SJCRH30 (cell line): ENCODE measurements at regions not wholly inside any gene's neighbourhood (a gene's known extent, or its start where the extent isn't known, plus 50 kb on each side); places are given as distances from the start of the nearest gene placed in this dataset.

ENCODE experiments used
- DNase-seq, 2 experiments: peaks; one replicate each; pipeline ENCODE4 v3.0.0-alpha.2; 2015 to 2020
- H3K27ac ChIP-seq: fragments of 250-450 bp; sonication (Bioruptor Pico); 2 replicates; pipeline ENCODE4 v1.5.1; 2020; ENCODE audit warnings: mild to moderate bottlenecking, moderate library complexity
- H3K27me3 ChIP-seq: fragments of 250-450 bp; sonication (Bioruptor Pico); 2 replicates; pipeline ENCODE4 v1.5.1; 2020; ENCODE audit warnings: mild to moderate bottlenecking, moderate library complexity
- H3K36me3 ChIP-seq: fragments of 250-450 bp; sonication (Bioruptor Pico); 2 replicates; pipeline ENCODE4 v1.5.1; 2020; ENCODE audit warnings: mild to moderate bottlenecking, moderate library complexity
- H3K4me1 ChIP-seq: fragments of 250-450 bp; sonication (Bioruptor Pico); 2 replicates; pipeline ENCODE4 v1.5.1; 2020; ENCODE audit warnings: mild to moderate bottlenecking, moderate library complexity
- H3K4me3 ChIP-seq: fragments of 250-450 bp; sonication (Bioruptor Pico); 2 replicates; pipeline ENCODE4 v1.5.1; 2020; ENCODE audit warnings: mild to moderate bottlenecking, moderate library complexity
- H3K9me3 ChIP-seq: fragments of 250-450 bp; sonication (Bioruptor Pico); replicated peaks from 2 replicates; pipeline ENCODE4 v1.5.1; 2020; ENCODE audit warnings: mild to moderate bottlenecking, moderate library complexity

- DNase-seq = no peak
- no peaks in the 10 kb centered on the region for H3K4me1 ChIP-seq
- no peaks in the 10 kb centered on the region for H3K9me3 ChIP-seq
- H3K36me3 ChIP-seq = no peaks in the 10 kb centered on the region
- H3K27me3 ChIP-seq = no peaks in the 10 kb centered on the region
- H3K4me3 ChIP-seq = no peak overlapping the region
- H3K27ac ChIP-seq = no peak overlapping the region
Measured at GRCh38 chr2:147101941-147102790, 742.7 kb upstream of the ACVR2A start.

GRCh38 chr2:147100406-147101035 is 744.3 kb upstream of the ACVR2A start:
- Histone ChIP-seq H3K4me1 (no peaks in the 10 kb centered on the region), H3K4me3 (no peak overlapping the region), H3K27ac (no peak overlapping the region), H3K27me3 (no peaks in the 10 kb centered on the region), H3K36me3 (no peaks in the 10 kb centered on the region), H3K9me3 (no peaks in the 10 kb centered on the region)
- DNase-seq = peak in 1 of 2 experiments; percentile 1

GRCh38 chr2:147099845-147100244 is 745.0 kb upstream of the ACVR2A start:
- H3K27me3 ChIP-seq = no peaks in the 10 kb centered on the region
- no peaks in the 10 kb centered on the region for H3K9me3 ChIP-seq
- H3K4me3 ChIP-seq = no peak overlapping the region
- H3K36me3 ChIP-seq = no peaks in the 10 kb centered on the region
- H3K4me1 ChIP-seq = no peaks in the 10 kb centered on the region
- no peak overlapping the region for H3K27ac ChIP-seq
- no peak for DNase-seq

- no peaks in the 10 kb centered on the region for H3K27me3 ChIP-seq
- no peaks in the 10 kb centered on the region for H3K9me3 ChIP-seq
- H3K36me3 ChIP-seq = no peaks in the 10 kb centered on the region
- no peak for DNase-seq
- no peak overlapping the region for H3K27ac ChIP-seq
- no peaks in the 10 kb centered on the region for H3K4me1 ChIP-seq
- no peak overlapping the region for H3K4me3 ChIP-seq
Measured at GRCh38 chr2:147098940-147099339, 745.9 kb upstream of the ACVR2A start.

- no peaks in the 10 kb centered on the region for H3K36me3 ChIP-seq
- H3K4me3 ChIP-seq = no peak overlapping the region
- H3K4me1 ChIP-seq = no peaks in the 10 kb centered on the region
- H3K9me3 ChIP-seq = no peaks in the 10 kb centered on the region
- DNase-seq = no peak
- H3K27me3 ChIP-seq = no peaks in the 10 kb centered on the region
- no peak overlapping the region for H3K27ac ChIP-seq
Measured at GRCh38 chr2:147097747-147098146, 747.1 kb upstream of the ACVR2A start.

- Histone ChIP-seq H3K27ac (no peak overlapping the region), H3K27me3 (no peaks in the 10 kb centered on the region), H3K36me3 (no peaks in the 10 kb centered on the region), H3K9me3 (no peaks in the 10 kb centered on the region), H3K4me1 (no peaks in the 10 kb centered on the region), H3K4me3 (no peak overlapping the region)
- DNase-seq = no peak
Measured at GRCh38 chr2:147096671-147097070, 748.2 kb upstream of the ACVR2A start.

- Histone ChIP-seq H3K4me3 (no peak overlapping the region), H3K27me3 (no peaks in the 10 kb centered on the region), H3K4me1 (no peaks in the 10 kb centered on the region), H3K36me3 (no peaks in the 10 kb centered on the region; the same call in 1 of the 2 replicates), H3K9me3 (no peaks in the 10 kb centered on the region), H3K27ac (no peak overlapping the region)
- DNase-seq = no peak
Measured at GRCh38 chr2:147095376-147095775, 749.5 kb upstream of the ACVR2A start.

- no peak for DNase-seq
- Histone ChIP-seq H3K36me3 (no peaks in the 10 kb centered on the region; the same call in 1 of the 2 replicates), H3K27me3 (no peaks in the 10 kb centered on the region), H3K4me3 (no peak overlapping the region), H3K9me3 (no peaks in the 10 kb centered on the region), H3K4me1 (no peaks in the 10 kb centered on the region), H3K27ac (no peak overlapping the region)
Measured at GRCh38 chr2:147094077-147094476, 750.8 kb upstream of the ACVR2A start.

- Histone ChIP-seq H3K36me3 (no peaks in the 10 kb centered on the region; the same call in 1 of the 2 replicates), H3K4me1 (no peaks in the 10 kb centered on the region), H3K4me3 (no peak overlapping the region), H3K9me3 (no peaks in the 10 kb centered on the region), H3K27ac (no peak overlapping the region), H3K27me3 (no peaks in the 10 kb centered on the region)
- no peak for DNase-seq
Measured at GRCh38 chr2:147092266-147092665, 752.6 kb upstream of the ACVR2A start.

- Histone ChIP-seq H3K4me1 (no peaks in the 10 kb centered on the region), H3K9me3 (no peaks in the 10 kb centered on the region), H3K4me3 (no peak overlapping the region), H3K36me3 (no peaks in the 10 kb centered on the region; the same call in 1 of the 2 replicates), H3K27ac (no peak overlapping the region), H3K27me3 (no peaks in the 10 kb centered on the region)
- DNase-seq = no peak
Measured at GRCh38 chr2:147091448-147091847, 753.4 kb upstream of the ACVR2A start.

- Histone ChIP-seq H3K27ac (no peak overlapping the region), H3K36me3 (no peaks in the 10 kb centered on the region; the same call in 1 of the 2 replicates), H3K4me3 (no peak overlapping the region), H3K4me1 (no peaks in the 10 kb centered on the region), H3K27me3 (no peaks in the 10 kb centered on the region), H3K9me3 (no peaks in the 10 kb centered on the region)
- no peak for DNase-seq
Measured at GRCh38 chr2:147088871-147089270, 756.0 kb upstream of the ACVR2A start.

- H3K27me3 ChIP-seq = no peaks in the 10 kb centered on the region
- H3K4me1 ChIP-seq = peaks cover 9% of the 10 kb centered on the region
- H3K27ac ChIP-seq = no peak overlapping the region
- no peaks in the 10 kb centered on the region; the same call in 1 of the 2 replicates for H3K36me3 ChIP-seq
- no peak overlapping the region for H3K4me3 ChIP-seq
- H3K9me3 ChIP-seq = no peaks in the 10 kb centered on the region
- DNase-seq = no peak
Measured at GRCh38 chr2:147086715-147087114, 758.1 kb upstream of the ACVR2A start.

GRCh38 chr2:147083664-147084063 is 761.2 kb upstream of the ACVR2A start:
- no peak overlapping the region for H3K27ac ChIP-seq
- DNase-seq = no peak
- no peaks in the 10 kb centered on the region for H3K27me3 ChIP-seq
- H3K4me1 ChIP-seq = peaks cover 10% of the 10 kb centered on the region
- no peaks in the 10 kb centered on the region for H3K36me3 ChIP-seq
- H3K9me3 ChIP-seq = no peaks in the 10 kb centered on the region
- no peak overlapping the region for H3K4me3 ChIP-seq

GRCh38 chr2:147082850-147083522 is 761.8 kb upstream of the ACVR2A start:
- no peaks in the 10 kb centered on the region for H3K36me3 ChIP-seq
- H3K27ac ChIP-seq = no peak overlapping the region
- peaks cover 10% of the 10 kb centered on the region for H3K4me1 ChIP-seq
- H3K4me3 ChIP-seq = no peak overlapping the region
- H3K9me3 ChIP-seq = no peaks in the 10 kb centered on the region
- no peaks in the 10 kb centered on the region for H3K27me3 ChIP-seq
- DNase-seq = peak; percentile 63 to 84

- Histone ChIP-seq H3K36me3 (no peaks in the 10 kb centered on the region), H3K9me3 (no peaks in the 10 kb centered on the region), H3K27ac (peak overlapping the region; percentile 35), H3K4me1 (peaks cover 10% of the 10 kb centered on the region), H3K27me3 (no peaks in the 10 kb centered on the region), H3K4me3 (no peak overlapping the region)
- DNase-seq = peak; percentile 56 to 82
Measured at GRCh38 chr2:147081831-147082230, 763.0 kb upstream of the ACVR2A start.
